WTC11 (cell line): ENCODE measurements at regions not wholly inside any gene's neighbourhood (a gene's known extent, or its start where the extent isn't known, plus 50 kb on each side); places are given as distances from the start of the nearest gene placed in this dataset.

Source experiments
- CTCF ChIP-seq: fragments of 200-600 bp; IDR thresholded peaks from 2 replicates; pipeline ENCODE4 v1.8.0; 2022; ENCODE audit warnings: antibody characterized with exemption
- ELF4 ChIP-seq: sonication (generic); formaldehyde crosslinking; IDR thresholded peaks from 2 replicates; pipeline ENCODE4 v1.8.1; 2022; ENCODE audit warnings: low read depth, mild to moderate bottlenecking, moderate library complexity, missing genetic modification reagents
- SP1 ChIP-seq: sonication (generic); formaldehyde crosslinking; conservative IDR thresholded peaks from 2 replicates; pipeline ENCODE4 v1.8.1; 2022; ENCODE audit warnings: missing genetic modification reagents
- ZNF138 ChIP-seq: sonication (generic); formaldehyde crosslinking; conservative IDR thresholded peaks from 2 replicates; pipeline ENCODE4 v1.8.1; 2022; ENCODE audit warnings: mild to moderate bottlenecking, moderate library complexity, missing genetic modification reagents
- ZNF232 ChIP-seq: sonication (generic); formaldehyde crosslinking; IDR thresholded peaks from 2 replicates; pipeline ENCODE4 v1.8.0; 2022; ENCODE audit warnings: mild to moderate bottlenecking, missing genetic modification reagents
- TF ChIP-seq, protein P1 (sequence below): sonication (generic); formaldehyde crosslinking; IDR thresholded peaks from 2 replicates; pipeline ENCODE4 v1.8.1; 2022; ENCODE audit warnings: mild to moderate bottlenecking, moderate library complexity, missing genetic modification reagents
- TF ChIP-seq, protein P2 (sequence below): sonication (generic); formaldehyde crosslinking; IDR thresholded peaks from 2 replicates; pipeline ENCODE4 v1.8.1; 2022; ENCODE audit warnings: low read depth, missing genetic modification reagents, borderline replicate concordance

GRCh38 chr4:66694739-66695138 is 850.6 kb downstream of the CENPC start:
- TF ChIP-seq ZNF138 (CRISPR knock-in tag), result no peak
- no peak for TF ChIP-seq CTCF
- TF ChIP-seq, protein P1, sequence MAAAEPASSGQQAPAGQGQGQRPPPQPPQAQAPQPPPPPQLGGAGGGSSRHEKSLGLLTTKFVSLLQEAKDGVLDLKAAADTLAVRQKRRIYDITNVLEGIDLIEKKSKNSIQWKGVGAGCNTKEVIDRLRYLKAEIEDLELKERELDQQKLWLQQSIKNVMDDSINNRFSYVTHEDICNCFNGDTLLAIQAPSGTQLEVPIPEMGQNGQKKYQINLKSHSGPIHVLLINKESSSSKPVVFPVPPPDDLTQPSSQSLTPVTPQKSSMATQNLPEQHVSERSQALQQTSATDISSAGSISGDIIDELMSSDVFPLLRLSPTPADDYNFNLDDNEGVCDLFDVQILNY (CRISPR knock-in tag), result no peak
- TF ChIP-seq SP1 (CRISPR knock-in tag), result no peak
- no peak for TF ChIP-seq ELF4 (CRISPR knock-in tag)
- TF ChIP-seq, protein P2, sequence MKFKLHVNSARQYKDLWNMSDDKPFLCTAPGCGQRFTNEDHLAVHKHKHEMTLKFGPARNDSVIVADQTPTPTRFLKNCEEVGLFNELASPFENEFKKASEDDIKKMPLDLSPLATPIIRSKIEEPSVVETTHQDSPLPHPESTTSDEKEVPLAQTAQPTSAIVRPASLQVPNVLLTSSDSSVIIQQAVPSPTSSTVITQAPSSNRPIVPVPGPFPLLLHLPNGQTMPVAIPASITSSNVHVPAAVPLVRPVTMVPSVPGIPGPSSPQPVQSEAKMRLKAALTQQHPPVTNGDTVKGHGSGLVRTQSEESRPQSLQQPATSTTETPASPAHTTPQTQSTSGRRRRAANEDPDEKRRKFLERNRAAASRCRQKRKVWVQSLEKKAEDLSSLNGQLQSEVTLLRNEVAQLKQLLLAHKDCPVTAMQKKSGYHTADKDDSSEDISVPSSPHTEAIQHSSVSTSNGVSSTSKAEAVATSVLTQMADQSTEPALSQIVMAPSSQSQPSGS (CRISPR knock-in tag), result no peak
- TF ChIP-seq ZNF232 (CRISPR knock-in tag), result no peak
